ENCODE measurements at regions not wholly inside any gene's neighbourhood (a gene's known extent, or its start where the extent isn't known, plus 50 kb on each side); places are given as distances from the start of the nearest gene placed in this dataset.

DNA sequence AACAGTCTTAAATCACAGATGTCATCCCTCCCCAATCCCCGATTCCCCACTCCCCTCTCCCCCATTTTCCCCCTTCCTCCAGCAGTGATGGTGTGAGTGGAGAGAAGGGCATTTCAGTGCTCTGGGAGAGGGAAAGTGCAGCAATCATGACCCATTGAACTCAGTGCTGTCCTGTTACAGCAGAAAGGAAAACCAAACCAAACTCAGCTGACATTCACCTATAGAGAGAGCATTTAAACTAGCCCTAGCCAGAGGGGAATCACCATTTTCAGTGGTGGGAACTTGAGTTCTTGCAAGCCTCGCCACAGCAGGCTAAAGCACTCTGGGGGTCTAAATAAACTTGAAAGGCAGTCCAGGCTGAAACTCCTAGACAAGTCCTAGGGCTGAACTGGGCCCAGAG, 129.9 kb upstream of the COL21A1 start:
- DNase-seq (ENCODE audit: low read depth): no peak

DNA sequence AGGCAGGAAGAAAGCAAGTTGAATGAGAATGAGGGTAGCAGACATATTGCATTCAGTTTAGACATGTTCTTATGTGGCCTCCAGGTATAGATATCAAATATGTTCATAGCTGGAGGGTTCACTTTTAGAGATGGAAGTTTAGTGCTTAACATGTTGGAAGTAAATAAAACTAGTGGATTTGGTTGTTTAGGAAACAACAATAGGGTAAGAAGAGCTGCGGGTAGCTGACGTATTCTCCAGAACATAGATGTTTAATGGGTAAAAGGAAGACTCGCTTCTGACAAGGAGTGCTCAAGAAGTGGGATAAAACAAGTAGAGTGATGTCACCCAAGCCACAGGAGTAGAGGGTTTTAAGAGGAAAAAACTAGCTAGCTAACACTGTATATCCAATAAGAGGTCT, 128.4 kb upstream of the COL21A1 start:
- DNase-seq (ENCODE audit: low read depth): no peak

DNA sequence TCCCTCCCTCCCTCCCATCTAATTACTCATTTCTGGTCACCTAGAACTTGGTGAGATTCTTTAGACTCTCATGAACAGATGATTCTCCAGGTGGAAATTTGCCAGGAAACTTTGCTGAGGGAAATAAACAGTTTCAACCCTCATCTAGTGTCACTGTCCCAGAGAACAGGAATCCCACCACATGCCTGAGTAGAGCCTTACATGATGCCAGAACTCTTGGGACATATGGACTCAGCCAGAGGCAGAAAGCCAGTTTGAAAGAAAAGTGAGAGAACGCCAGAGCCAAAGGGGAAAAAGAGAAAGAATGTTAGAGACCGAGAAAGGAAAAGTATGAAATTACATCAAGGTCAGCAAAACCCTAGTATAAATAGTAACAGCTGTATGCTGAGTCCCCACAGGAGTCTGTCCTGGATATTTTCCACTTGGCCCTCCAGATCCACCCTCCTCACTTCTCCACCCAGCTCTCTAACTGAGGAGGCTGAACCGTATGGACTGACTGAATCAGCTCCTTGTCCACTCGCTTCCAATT, 127.5 kb upstream of the COL21A1 start:
- DNase-seq (ENCODE audit: low read depth): peak; percentile 85

DNA sequence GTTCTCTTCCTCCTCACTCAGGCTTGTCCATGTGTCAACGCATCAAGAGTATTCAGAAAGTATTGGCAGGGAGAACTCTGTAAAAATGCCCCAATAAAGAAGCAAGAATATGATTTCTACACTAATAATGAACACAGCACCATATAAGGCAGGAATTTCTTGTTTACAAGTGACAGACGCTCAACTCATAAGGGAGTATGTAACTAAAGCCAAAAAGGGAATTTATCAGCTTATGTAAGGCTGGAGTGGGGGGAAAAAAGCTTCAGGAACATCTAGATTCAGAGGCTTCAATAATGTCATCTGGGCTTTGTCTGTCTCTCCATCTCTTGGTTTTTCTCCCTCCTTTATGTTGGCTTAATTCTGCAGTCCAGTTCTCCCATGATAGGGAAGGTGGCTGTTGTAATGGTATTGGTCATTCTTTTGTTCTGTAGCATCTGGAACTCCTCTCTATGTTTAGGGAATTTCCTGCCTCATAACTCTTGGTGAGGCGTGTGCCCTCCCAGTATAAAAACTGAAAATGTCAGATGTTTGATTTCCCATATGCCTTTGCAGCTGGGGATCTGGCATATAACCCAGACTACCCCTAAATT, 125.1 kb upstream of the COL21A1 start:
- no peak for DNase-seq (ENCODE audit: low read depth)

DNA sequence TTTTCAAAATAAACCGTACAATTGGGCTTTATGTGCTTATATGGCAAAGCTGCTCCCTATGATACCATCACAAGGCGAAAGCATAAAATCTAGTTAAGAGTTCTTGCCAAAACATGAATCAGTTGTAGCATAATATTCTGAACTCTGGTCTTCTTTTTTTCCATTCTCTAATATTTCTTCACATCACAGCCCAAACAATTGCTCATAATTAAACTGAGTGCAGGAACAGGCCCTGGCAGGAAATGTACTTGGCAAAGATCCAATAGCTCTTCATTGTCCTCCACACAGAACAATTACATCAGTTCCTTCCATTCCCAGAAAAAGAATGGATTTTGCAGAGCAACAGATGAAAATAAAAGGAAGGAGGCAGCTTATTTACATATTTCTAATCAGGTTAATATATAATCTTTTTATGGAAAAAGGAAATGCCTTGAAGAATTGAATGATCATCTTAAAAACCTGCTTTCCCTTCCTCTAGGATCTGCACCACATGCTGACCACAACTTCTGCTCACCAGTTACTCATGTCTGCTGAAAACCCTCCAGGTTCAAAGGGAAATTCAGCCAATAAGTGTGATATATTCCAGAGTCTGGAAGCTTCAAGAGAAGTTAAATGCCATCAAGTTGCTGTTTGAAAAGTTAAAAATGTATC, 123.3 kb upstream of the COL21A1 start:
- peak; percentile 90 for DNase-seq (ENCODE audit: low read depth)

DNA sequence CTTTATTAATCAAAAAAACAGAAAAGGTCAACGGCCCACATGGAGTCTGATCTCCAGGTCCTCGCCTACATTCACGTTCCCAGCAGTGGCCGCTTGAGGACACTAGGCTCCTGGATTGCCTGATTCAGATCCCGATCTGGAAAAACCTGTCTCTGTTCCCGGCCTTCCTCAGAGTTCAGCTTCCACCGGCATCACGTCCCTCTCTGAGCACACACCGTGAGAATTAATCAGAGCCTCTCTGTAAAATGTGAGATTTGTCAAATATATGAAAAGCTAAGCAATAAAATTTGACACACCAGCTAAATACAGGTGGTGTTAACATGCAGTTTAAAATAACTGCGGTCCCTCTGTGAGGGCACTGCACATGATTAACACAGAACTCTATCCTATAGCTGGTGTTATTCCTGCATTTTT, 122.8 kb upstream of the COL21A1 start:
- DNase-seq (ENCODE audit: low read depth): peak; percentile 61

DNA sequence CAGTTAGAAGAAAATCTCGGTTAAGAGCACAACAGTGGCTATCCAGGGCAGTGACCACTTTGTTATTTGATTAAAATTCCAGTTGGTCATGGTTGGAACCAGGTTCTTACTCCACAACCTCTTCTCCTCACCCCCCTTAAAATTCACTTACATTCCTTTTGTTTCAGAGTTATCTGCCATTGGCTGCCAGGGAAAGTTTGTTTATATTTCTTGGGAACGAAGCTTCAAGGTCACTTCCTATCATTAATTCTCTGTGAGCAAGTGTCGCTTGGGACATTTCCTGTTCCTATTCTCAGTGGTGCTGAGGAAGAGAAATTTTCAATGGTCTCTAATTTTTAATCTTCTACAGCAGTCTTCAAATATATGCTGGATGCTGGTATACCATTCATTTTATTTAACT, 121.1 kb upstream of the COL21A1 start:
- no peak for DNase-seq (ENCODE audit: low read depth)

DNA sequence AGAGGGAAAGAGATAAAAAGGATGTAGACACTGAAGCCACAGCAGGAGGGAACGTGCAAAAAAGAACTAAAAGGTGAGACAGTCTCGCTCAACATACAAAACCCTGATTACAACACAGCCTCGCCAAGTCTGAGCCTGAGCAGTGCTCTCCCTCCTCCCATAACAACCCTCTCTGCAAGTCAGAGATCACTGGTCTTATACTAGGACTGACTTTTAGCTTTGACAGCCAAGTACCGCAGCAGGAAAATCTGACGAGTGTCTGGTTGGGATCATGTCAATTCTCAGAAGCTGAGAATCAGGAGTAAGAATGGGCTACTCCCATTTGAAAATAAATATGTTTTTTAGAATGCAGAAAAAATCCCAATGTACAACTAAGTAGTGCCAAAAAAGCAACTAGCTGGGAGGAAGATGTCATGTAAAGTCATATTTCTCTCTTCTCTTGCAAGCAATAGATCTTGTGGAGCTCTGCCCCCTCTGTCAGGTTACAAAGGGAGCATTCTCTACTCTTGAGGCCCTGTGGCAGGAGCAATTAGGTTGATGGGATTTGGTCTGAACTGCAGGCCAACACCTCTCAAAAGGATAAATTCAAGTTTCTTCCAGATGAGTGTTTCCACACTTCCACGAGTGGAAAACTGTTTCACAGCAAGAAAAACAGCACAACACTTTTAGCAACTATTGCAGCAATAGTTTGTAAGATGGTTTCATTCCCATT, 118.9 kb upstream of the COL21A1 start:
- DNase-seq (ENCODE audit: low read depth): no peak

DNA sequence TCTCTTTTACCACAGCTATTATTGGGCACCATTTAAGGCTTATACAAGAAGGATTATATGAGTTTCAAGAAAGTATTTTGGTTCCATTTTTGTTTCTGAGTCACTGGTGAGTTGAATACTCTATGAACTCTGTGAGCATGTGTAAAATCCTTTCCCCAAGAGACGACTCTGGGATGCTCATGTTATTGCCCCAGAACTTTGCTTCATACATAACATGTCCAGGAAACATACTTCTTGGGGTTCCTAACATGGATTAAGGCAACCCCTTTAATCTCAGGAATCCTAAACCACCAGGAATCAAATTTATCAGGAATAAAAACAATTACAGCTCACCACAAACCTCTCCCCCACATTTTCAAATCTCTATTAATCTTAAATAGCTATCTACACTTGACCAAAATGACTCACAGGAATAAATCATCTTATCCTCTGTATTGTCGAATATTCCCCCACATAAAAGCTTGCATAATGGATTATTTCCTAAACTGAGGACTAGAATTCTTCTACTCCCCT, 117.5 kb upstream of the COL21A1 start:
- peak; percentile 35 for DNase-seq (ENCODE audit: low read depth)

DNA sequence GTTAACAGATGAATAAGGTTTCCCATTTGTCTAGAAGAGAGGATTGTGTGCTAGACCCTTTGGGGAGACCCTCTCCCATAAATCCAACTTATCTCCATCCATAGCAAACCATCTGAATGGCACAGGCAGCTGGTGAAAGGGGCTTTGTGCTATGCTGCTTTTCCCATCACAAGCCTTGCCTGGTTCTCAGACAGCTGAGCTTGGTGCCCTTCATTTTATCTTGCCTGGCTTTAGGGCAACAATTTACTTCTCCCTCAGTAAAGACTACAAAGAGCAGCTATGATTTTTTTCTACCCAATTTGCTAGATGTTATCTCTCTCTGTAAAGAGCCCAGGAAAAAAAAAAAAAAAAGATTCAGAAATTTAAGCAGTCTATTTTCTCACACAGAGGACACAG, 117.0 kb upstream of the COL21A1 start:
- DNase-seq (ENCODE audit: low read depth): no peak

DNA sequence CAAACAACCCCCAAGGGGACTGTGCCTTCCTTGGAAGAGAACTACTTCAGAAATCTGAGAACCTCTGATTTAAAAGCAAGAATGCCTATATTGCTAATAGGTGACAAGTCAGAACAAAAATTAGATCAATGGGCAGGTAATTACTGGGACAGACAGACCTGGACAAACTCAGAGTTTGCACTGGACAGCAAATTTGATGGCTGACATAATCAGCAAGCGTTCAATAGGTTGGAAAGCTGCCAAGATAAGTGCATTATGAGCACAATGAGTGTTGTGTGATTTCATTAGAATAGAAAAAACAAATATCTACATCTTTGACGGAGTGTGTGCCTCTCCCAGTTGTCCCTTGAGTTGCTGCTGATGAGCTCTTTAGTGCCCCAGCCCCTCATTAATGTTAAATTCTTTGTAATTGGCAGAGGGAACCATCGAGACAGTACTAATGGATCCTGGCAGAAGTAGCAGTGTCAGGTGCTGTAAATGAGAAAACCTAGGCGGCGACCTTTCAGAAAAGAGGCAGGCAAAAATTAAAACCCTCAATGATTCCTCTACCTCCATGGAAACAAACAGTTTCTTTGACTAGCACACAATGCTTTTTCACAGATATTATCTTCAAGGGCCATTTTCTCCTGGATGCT, 116.5 kb upstream of the COL21A1 start:
- no peak for DNase-seq (ENCODE audit: low read depth)

DNA sequence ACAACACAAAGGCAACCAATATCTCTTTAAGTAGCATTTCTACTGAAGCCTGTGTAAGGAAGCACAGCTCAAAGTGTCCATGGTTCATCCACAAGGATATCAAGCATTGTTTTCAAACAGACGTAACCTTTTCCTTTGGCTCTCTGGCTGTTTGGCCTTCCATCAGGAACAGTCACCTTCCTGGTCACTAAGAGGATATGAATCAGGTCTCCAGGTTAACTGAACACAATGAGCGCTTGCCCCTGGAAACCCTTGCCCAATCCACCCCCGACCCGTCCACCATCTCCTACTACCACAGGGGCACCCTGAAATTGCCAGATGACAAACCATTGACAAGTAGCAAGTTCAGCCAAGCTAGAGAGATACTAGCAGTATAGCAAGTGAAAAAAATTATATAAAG, 114.4 kb upstream of the COL21A1 start:
- no peak for DNase-seq (ENCODE audit: low read depth)

DNA sequence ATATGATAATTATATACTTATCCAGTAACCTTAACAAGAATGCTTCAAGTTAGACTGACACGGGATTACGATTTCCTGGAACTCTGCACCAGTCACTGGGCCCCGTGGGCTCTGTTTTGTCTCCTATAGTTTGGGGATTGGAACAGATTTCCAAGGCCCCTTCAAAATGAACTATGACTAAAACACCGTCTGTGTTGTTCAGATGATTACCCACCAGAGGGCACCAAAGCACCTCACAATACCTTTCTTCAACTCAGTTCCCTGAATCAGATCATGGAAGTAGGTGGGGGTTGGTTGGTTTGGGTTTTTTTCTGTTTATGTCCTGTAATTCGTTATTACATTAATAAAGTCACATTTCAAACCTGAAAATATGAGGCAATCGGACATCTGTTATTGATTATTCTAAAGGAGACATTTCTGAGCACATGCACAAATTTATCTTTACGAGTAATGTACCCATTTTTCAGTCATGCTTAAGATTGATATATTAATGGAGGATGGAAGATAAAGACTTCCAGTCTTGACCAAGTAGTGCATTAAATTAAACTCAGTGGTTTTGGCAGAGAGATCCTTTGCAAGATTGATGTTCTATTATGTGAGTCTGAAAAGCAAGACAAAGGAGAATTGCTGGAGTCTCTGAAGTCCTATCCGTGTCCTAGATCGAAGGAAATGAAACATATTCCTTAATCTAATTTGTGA, 112.0 kb upstream of the COL21A1 start:
- DNase-seq (ENCODE audit: low read depth): peak; percentile 74

DNA sequence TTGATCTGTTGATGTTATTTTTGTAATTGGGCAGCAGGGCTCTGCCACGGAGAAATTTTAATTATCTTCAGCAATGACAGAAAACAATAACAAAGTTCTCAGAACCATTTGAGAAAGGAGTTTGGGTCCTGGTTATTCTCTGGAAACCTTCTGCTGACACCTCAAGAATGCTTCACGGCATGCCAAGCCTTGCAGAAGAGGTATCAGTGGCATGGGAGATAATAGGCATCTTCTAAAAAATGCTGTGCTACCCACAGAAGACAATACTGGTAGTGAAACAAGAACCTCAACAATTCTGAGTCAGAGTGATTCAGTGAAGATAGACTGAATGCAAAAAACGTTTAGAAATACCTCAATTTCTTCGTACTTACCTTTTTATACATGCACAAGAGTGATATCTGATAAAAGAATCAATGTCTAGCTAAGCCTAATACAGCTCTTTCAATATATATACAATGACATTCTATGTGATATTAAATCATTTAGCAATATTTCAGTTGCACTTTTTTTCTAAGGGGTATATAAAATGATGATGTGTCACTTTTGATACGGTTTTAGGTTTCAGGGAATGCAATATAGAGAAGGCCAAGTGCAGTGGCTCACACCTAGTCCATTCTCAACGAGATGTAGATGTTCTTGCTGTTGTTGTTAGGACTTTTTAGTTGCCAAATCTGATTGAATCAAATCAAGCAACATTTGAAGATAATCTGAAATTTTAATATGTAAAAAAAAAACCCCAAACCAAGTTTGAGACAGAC, 110.4 kb upstream of the COL21A1 start:
- no peak for DNase-seq (ENCODE audit: low read depth)

DNA sequence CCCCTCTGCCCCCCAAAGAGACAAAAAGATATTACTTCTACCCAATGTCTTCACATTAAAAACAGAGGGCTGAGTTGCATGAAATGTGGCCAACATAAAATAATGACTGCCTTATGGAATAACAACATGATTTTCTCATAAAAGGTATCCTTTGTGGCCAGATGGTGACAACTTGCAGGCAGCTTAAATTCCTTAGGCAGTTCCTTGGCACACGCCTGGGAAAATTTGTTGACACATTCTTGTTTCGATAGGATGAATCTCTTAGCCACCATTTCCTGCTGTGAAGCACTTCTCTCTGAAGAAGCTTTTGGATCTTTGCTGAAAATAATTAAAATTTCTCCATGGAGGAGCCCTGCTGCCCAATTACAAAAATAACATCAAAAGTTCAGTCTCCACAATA, 109.0 kb upstream of the COL21A1 start:
- DNase-seq (ENCODE audit: low read depth): no peak

DNA sequence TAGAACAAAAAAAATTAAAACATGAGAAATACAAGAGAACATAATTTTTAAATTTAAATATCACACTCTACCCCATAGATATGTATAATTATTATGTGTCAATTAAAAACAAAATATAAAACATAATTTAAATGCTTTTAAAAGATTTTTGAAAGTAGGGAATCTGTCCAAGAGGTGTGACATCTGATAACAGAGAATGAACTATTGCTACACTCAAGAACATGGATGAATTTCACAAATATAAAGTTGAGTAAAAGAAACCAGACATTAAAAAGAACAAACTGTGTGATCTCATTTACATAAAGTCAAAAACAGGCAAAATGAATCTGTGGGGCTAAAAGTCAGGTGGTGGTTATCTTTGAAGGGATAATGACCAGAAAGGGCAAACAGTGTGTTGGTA, 106.5 kb upstream of the COL21A1 start:
- DNase-seq (ENCODE audit: low read depth): no peak

DNA sequence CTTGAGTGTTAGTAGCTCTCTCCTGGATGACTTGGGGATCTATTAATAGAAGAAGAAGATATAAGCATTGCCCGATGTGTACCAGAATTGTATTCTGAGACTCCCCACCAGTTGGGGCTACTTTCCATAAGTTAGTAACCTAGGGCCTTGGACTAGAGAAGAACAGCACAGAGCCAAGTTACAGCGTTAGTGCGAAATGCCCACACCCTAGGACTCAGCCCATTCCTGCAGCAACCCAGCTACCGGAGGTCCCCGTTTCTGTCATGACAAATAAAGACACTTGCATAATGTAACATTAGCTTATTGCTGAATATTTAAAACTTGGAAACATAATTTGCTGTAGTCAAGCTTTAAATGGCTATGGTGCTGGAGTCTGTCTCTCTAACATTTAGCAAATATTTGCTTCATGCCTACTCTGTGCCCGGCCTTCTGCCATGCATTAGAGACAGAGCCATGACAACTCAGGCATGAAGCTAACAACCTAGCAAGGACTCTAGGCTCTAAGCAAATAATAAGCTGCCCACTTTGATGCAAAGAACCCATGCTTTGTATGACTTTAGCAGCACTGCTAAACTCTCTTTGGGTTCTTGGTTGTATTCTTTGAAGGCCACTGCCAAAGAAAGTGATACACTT, 103.4 kb upstream of the COL21A1 start:
- no peak for DNase-seq (ENCODE audit: low read depth)

DNA sequence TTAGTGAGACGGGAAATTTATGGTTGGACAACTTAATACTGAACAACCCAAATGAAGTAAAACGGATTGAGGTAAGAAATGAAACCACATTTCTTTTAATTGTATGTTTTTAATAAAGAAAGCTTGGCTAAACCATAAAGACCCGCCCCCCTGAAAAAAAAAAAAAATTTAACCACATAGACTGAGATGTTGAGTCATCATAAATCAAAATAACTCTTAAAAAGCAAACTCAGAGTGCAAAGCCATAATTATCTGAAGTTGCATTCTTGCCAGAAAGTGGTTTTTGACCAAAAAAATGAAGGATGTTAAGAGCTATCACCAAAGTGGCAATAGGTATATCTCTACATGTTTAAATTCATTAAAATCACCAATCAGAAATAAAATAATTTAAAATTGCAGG, 101.8 kb upstream of the COL21A1 start:
- no peak for DNase-seq (ENCODE audit: low read depth)

DNA sequence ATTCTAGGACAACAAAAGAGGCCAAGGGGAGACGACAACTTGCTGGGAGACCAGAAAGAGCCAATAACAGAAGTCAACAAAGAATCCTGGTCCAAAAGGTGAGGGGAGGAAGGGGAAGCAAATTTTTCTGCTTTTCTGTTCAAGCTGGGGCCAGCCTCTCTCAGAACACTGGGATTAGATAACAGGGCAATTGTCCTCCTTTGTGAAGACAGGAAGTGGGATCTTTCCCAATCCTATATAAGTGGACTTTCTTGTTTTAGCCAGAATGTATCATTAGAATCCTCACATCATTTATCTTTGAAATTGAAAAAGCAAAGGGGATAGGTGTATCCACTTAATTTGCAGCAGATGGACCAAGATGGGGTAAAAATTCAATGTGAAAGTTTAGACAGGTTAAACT, 101.2 kb upstream of the COL21A1 start:
- DNase-seq (ENCODE audit: low read depth): no peak

DNA sequence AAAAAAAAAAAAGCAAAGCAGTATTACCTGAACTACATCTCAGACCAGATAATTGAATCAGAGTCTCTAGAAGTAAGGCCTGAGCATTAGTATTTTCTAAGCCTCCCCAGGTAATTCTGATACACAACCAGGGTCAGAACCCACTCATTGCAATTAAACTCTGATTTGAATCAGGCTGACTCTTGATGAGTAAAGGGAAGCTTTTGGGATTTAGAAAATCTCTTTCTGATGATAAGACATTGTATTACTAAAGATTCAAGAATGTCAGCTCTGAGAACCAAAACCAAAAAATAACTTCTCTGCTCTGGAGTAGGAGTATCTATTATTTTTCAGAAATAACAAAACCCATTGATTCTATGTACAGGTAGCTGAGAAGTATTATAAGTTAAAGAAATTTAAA, 100.1 kb upstream of the COL21A1 start:
- no peak for DNase-seq (ENCODE audit: low read depth)

DNA sequence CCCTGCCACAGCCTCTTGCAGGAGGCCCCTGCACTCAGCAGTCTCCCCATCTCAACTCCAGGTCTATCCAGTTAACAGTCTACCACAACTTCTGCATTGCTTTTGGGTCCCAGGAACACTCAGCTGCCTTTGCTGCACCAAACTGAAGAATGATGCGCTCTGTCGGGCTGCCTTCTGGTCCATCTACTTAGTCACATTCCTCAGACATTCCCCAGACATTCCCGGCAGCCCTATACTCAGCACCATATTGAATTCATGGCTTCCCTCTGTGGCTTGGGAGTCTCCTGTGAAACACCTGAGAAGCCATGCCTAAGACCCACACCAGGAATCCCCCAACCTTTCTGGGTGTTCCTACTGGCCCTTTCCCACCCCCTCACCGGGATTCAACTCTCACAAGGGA, 99.6 kb upstream of the COL21A1 start:
- no peak for DNase-seq (ENCODE audit: low read depth)

Measured in fibroblast of the conjunctiva (primary cell).